AG10803 (cell line): ENCODE measurements at regions not wholly inside any gene's neighbourhood (a gene's known extent, or its start where the extent isn't known, plus 50 kb on each side); places are given as distances from the start of the nearest gene placed in this dataset.

Experiments
- DNase-seq: peaks from one replicate; pipeline ENCODE4 v3.0.0; 2010; ENCODE audit warnings: low read depth
- H3K4me3 ChIP-seq: 2 replicates; pipeline ENCODE4 v1.5.1; 2011; ENCODE audit warnings: mild to moderate bottlenecking, low read length, control low read depth
- CTCF ChIP-seq: conservative IDR thresholded peaks from 2 replicates; pipeline ENCODE4 v1.5.1; 2011; ENCODE audit warnings: mild to moderate bottlenecking, low read length, control low read depth, inconsistent platforms

- H3K4me3 ChIP-seq, result no peak overlapping the region
- TF ChIP-seq CTCF, result no peak
- no peak for DNase-seq
Observed at GRCh38 chr9:87285183-87285850, 212.3 kb upstream of the DAPK1 start.

GRCh38 chr9:87286506-87286905, 211.2 kb upstream of the DAPK1 start:
- no peak overlapping the region for H3K4me3 ChIP-seq
- TF ChIP-seq CTCF, result no peak
- DNase-seq, result peak; percentile 76

- peak; percentile 87 for DNase-seq
- no peak overlapping the region for H3K4me3 ChIP-seq
- TF ChIP-seq CTCF, result peak; percentile 45
Observed at GRCh38 chr9:87290241-87291052, 207.2 kb upstream of the DAPK1 start.

GRCh38 chr9:87292449-87293191, 205.0 kb upstream of the DAPK1 start:
- no peak overlapping the region for H3K4me3 ChIP-seq
- peak; percentile 61 for DNase-seq
- TF ChIP-seq CTCF, result no peak

- no peak for DNase-seq
- TF ChIP-seq CTCF, result no peak
- H3K4me3 ChIP-seq, result no peak overlapping the region
Observed at GRCh38 chr9:87294126-87294525, 203.5 kb upstream of the DAPK1 start.

GRCh38 chr9:87300915-87301314, 196.8 kb upstream of the DAPK1 start:
- TF ChIP-seq CTCF, result no peak
- DNase-seq, result no peak
- H3K4me3 ChIP-seq, result no peak overlapping the region
